ENCODE measurements at regions not wholly inside any gene's neighbourhood (a gene's known extent, or its start where the extent isn't known, plus 50 kb on each side); places are given as distances from the start of the nearest gene placed in this dataset.
"Not testable (repeated sequence)": the region's sequence is repeated elsewhere in the genome, so short reads cannot be mapped to it uniquely, and the experiment has no call there.

GRCh38 chr3:78087134-78087533 lies 1047.2 kb downstream of the ROBO2 start:
- H3K4me1 ChIP-seq, result no peaks in the 10 kb centered on the region
- no peak overlapping the region for H3K4me3 ChIP-seq
- H3K27me3 ChIP-seq, result no peaks in the 10 kb centered on the region
- no peak for TF ChIP-seq POLR2AphosphoS5 (IDR thresholded peaks at IDR 0.05; ENCODE audit: insufficient read depth in 1 of 2, low read depth in 1 of 2)
- H3K36me3 ChIP-seq, result no peaks in the 10 kb centered on the region
- intact Hi-C loops (cut with DNase I), result no loop called here
- no peaks in the 10 kb centered on the region for H3K9me3 ChIP-seq
- no peak for DNase-seq (ENCODE audit: extremely low spot score in 2 of 2)
- H3K27ac ChIP-seq, result no peak overlapping the region

DNA sequence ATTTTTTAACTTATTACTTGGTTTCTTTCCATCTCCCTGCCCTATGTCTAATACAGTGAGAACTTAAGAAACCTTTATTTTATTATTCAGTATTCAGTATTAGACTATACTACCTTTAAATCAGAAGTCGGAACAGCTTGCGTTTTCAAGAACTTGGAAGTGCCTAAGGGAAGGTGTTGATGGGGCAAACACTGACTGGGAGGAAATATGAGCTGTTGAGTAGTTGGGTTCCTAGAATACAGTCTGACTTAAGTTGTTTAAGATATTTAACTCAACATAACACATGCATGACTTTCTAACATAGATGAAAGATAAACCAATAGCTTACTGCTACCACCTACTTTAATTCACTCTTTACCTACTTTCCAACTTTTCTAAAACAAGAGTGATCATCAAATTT lies 1048.1 kb downstream of the ROBO2 start:
- no peak for DNase-seq (ENCODE audit: extremely low spot score in 2 of 2)
- Histone ChIP-seq H3K36me3 (no peaks in the 10 kb centered on the region), H3K27ac (no peak overlapping the region), H3K4me3 (no peak overlapping the region), H3K9me3 (no peaks in the 10 kb centered on the region), H3K27me3 (no peaks in the 10 kb centered on the region), H3K4me1 (no peaks in the 10 kb centered on the region)
- TF ChIP-seq POLR2AphosphoS5 (IDR thresholded peaks at IDR 0.05; ENCODE audit: insufficient read depth in 1 of 2, low read depth in 1 of 2), result no peak
- no peak for TF ChIP-seq POLR2A (IDR thresholded peaks at IDR 0.05)
- no peak for TF ChIP-seq CTCF (IDR thresholded peaks at IDR 0.05)
- intact Hi-C loops (cut with DNase I), result no loop called here

DNA sequence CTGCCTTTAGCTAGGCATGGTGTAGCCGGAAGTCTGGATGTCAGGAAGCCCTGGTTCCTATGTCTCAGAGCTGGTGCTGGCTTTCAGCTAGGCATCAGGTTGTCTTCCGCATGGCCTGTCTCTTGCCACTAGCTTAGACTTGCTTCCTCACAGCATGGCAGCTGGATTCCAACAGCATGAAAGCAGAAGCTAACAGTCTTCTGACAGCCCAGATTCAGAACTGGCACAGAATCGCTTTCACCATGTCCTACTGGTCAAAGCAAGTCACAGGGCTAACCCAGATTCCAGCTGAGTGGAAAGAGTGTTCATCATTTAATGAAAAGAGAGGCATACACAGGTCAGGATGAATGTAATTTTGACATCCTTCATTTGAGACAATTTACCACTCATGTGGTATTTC lies 1050.5 kb downstream of the ROBO2 start:
- Histone ChIP-seq H3K27ac (no peak overlapping the region), H3K27me3 (no peaks in the 10 kb centered on the region), H3K4me3 (no peak overlapping the region), H3K9me3 (no peaks in the 10 kb centered on the region), H3K4me1 (no peaks in the 10 kb centered on the region), H3K36me3 (no peaks in the 10 kb centered on the region)
- no peak for TF ChIP-seq POLR2A (IDR thresholded peaks at IDR 0.05)
- TF ChIP-seq POLR2AphosphoS5 (IDR thresholded peaks at IDR 0.05; ENCODE audit: insufficient read depth in 1 of 2, low read depth in 1 of 2), result no peak
- no peak for TF ChIP-seq CTCF (IDR thresholded peaks at IDR 0.05)
- DNase-seq (ENCODE audit: extremely low spot score in 2 of 2), result no peak
- intact Hi-C loops (cut with DNase I), result no loop called here

GRCh38 chr3:78091478-78092119 lies 1051.7 kb downstream of the ROBO2 start:
- Histone ChIP-seq H3K4me3 (no peak overlapping the region), H3K27ac (no peak overlapping the region), H3K27me3 (no peaks in the 10 kb centered on the region), H3K36me3 (no peaks in the 10 kb centered on the region), H3K9me3 (no peaks in the 10 kb centered on the region), H3K4me1 (no peaks in the 10 kb centered on the region)
- intact Hi-C loops (cut with DNase I), result no loop called here
- DNase-seq (ENCODE audit: extremely low spot score in 2 of 2), result no peak
- TF ChIP-seq CTCF (IDR thresholded peaks at IDR 0.05), result no peak
- no peak for TF ChIP-seq POLR2AphosphoS5 (IDR thresholded peaks at IDR 0.05; ENCODE audit: insufficient read depth in 1 of 2, low read depth in 1 of 2)
- no peak for TF ChIP-seq POLR2A (IDR thresholded peaks at IDR 0.05)

DNA sequence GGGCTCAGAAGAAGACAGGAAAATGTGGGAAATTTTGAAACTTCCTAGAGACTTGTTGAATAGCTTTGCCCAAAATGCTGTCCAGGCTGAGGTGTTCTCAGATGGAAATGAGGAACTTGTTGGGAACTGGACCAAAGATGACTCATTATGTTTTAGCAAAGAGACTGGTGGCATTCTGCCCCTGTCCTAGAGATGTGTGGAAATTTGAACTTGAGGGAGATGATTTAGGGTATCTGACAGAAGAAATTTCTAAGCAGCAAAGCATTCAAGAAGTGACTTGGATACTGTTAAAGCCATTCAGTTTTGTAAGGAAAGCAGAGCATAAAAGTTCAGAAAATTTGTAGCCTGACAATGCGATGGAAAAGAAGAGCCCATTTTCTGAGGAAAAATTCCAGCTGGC lies 1052.7 kb downstream of the ROBO2 start:
- H3K9me3 ChIP-seq; H3K4me3 ChIP-seq; DNase-seq (ENCODE audit: extremely low spot score in 2 of 2); H3K36me3 ChIP-seq; H3K4me1 ChIP-seq; H3K27me3 ChIP-seq; H3K27ac ChIP-seq; intact Hi-C loops (cut with DNase I): not testable (repeated sequence)

DNA sequence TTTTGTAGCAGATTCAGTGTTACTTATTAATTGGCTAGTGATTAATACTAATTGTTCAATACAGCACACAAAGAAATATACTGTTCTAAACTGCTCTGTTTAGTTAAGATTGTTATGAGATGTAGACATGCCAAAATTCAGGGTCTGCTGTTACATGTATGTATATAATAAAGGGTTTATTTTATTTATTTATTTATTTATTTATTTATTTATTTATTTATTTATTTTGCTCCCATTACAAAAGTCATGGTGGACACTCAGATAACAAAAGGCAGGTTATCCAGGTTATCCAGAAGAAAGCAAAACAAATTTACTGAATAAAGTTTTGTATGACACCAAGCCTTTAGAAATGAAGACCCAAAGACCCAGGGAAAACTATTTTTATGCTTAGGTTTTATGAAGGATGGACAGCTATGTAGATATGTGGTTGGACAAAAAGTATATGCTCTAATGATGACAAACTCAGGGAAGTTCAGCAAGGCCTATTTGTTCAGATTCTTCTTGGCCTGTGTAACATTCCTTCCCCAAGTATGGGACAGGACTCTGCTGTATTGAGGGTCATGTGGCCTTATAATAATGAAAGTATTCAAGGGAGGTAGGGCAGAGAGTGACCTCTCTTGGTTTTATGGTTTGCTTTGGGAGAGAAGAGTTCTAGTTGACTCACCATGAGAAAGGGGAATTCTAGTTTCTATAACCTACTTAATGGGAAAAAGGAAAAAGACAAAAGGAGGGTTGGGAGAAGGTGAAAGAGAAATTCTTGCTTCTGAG lies 1056.8 kb downstream of the ROBO2 start:
- no peaks in the 10 kb centered on the region for H3K9me3 ChIP-seq
- no peak for TF ChIP-seq POLR2A (IDR thresholded peaks at IDR 0.05)
- no peak for TF ChIP-seq CTCF (IDR thresholded peaks at IDR 0.05)
- no peak for TF ChIP-seq POLR2AphosphoS5 (IDR thresholded peaks at IDR 0.05; ENCODE audit: insufficient read depth in 1 of 2, low read depth in 1 of 2)
- H3K4me3 ChIP-seq, result no peak overlapping the region
- no peak overlapping the region for H3K27ac ChIP-seq
- no peaks in the 10 kb centered on the region for H3K36me3 ChIP-seq
- no peaks in the 10 kb centered on the region for H3K4me1 ChIP-seq
- DNase-seq (ENCODE audit: extremely low spot score in 2 of 2), result no peak
- intact Hi-C loops (cut with DNase I), result no loop called here
- no peaks in the 10 kb centered on the region for H3K27me3 ChIP-seq

Measured in vagina (tissue), 2 donors.